HG03521 (cell line): ENCODE measurements at regions not wholly inside any gene's neighbourhood (a gene's known extent, or its start where the extent isn't known, plus 50 kb on each side); places are given as distances from the start of the nearest gene placed in this dataset.
"Not testable (repeated sequence)": the region's sequence is repeated elsewhere in the genome, so short reads cannot be mapped to it uniquely, and the experiment has no call there.

Source experiments
- ATAC-seq: cut with Tn5 transposase; IDR thresholded peaks from one replicate; pipeline ENCODE4 v1.9.1; 2021; ENCODE audit warnings: mild to moderate bottlenecking, moderate library complexity; ENCODE audit not compliant: unreplicated experiment

DNA sequence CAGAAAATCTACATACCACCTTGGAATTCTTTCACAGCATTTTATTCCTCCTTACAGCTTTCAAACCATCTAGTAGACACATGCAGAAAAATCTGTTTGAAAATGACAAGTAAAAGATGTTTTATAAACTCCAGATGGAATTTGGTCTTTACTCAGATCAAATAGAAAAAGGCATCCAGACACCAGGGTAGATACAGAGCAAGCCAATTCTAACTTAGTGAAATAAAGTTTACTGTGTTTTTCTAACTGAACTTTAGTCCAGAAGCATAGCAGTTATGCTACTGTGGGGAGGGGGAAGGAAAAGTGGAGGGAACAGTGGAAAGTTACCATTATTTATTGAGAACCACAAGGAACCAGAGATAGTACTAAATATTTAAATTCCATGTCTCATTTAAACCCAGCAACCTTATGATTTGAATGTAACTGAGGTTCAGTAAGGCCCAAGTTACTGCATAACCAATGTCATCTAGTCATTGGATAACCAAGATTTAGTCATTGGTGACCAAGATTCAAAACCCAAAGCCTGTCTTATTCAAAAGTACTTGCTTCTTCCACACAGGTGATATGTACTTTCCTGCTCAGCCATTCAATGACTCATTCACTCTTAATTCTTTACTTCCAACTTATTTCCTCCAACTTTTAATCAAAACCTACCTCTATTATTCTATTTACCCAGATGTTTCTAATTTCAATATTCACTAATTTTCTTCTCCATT lies 57.7 kb downstream of the RAD51AP2 start:
- no peak for ATAC-seq

DNA sequence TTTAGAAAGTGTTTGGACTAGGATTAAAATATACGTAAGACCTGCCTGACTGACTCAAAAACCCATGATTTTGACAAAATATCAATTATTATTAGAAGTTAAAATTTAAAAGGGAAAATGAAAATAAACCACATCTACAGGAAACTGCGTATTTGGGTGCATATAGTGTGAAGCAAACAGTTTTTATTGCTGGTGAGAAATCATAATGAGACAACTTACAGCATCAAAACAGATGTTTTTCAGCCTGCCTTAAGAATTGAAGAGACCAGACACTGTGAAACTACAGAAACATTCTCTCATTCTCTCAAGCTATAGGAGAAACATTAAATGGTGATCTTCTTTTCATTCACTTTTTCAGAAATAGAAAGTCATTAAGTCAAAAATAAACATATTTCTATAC lies 62.9 kb downstream of the RAD51AP2 start:
- no peak for ATAC-seq

DNA sequence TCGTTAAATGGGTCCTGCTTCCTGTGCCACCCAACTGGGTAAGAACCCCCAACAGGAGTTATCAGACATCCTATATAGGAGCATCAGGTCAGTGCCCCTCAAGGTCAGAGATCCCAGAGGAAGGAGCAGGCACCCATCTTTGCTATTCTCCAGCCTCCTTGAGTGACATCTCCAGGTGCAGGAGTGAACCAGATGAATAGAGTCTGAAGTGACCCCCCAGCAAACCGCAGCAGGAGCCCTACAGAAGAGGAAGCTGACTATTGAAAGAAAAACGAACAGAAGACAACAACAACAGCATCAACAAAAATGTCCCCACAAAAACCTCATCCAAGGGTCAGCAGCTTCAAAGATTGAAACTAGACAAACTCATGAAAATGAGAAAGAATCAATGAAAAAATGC lies 72.0 kb downstream of the RAD51AP2 start:
- not testable (repeated sequence) for ATAC-seq

DNA sequence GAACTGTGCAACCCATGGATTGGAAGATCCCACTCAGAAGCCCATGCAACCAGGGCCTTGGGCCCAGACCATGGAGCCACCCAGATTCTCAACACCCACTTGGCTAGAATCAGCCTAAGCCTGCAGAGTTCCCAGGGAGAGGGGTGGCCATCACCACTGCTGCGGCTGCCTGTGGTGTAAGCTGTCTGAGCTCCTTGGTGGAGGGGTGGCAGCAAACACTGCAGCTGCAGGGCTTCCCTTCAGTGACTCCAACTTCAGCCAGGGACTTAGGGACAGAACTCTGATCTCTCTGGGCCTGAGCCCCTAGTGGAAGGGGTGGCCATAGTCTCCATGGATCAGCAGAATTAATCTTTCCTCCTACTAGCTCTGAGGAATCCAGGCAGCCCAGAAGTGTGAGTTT lies 72.5 kb downstream of the RAD51AP2 start:
- no peak for ATAC-seq

DNA sequence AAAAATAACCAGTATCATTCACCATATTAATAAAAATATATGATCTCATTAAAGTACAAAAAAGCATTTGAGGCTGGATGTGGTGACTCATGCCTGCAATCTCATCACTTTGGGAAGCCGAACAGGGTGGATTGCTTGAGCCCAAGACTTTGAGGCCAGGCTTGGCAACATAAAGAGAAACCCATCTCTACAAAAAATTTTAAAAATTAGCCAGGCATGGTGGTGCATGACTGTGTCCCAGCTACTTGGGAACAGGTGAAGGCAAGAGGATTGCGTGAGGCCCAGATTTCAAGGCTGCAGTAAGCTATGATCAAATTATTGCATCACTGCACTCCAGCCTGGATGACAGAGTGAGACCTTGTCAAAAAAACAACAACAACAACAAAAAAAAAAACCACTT lies 75.9 kb downstream of the RAD51AP2 start:
- no peak for ATAC-seq

DNA sequence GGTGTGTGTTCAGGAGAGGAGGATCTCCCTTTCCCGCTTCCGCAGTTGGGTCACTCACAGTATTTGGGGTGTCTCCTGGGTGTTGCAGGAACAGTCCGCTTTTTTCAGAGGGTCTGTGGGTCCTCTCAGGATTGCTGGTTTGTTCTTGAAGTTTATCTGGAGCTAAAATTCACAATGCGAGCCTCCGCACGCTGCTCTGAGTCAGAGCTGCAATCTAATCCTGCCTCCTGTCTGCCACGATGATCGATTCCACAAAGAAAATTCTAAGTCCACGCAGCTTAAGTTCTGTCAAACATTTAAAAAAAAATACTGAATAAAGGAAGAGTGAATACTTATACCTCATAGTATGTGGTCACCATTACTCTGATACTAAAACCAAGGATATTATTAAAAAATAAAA lies 76.5 kb downstream of the RAD51AP2 start:
- no peak for ATAC-seq

DNA sequence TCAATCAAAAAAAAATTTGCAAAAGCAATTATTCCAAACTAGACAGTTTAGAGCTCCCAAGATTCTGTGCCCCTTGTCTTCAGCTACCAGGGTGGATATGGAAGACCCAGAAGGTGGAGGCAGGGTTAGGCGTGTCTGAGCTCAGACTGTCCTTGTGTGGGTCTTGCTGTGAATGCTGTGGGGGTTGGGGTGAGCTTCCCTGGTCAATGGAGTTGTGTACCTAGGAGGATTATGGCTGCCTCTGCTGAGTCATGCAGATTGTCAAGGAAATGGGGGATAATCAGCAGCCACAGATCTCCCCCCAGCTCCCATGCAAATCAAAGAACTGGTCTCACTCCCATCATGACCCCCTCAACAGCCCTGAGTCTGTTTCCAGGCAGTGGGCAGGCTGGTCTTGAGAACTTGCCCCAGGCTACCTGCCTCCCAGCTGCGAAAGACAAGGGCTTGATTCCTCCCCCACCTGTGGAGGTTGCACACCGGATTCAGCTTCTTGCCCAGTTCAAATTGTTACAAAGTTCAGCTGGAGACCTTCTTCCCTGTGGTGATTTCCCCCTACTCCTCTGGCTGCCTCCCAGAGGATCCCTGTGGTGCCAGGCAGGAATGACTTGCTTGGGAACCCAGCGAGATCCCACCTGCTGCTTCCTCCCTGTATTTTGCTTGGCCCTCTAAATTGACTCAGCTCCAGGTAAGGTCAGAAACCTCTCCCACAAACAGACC lies 77.0 kb downstream of the RAD51AP2 start:
- no peak for ATAC-seq

DNA sequence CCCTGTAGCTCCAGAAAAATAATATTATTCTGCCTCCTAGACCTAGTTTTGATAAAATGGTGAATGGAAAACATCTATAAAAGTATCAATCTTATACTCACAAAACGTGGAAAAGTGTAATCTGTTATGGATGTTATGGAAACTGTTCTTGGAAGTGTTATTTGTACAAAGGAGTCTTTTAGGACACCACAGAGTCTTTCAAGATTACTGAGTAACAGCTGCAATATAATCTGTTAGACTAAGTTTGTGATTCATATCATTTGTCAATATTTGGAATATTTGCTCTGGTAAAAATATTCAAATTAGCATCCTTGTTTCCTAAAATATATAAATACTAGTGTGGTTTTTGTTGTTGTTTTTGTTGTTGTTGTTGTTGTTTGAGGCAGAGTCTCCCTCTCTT lies 87.9 kb downstream of the RAD51AP2 start:
- no peak for ATAC-seq

DNA sequence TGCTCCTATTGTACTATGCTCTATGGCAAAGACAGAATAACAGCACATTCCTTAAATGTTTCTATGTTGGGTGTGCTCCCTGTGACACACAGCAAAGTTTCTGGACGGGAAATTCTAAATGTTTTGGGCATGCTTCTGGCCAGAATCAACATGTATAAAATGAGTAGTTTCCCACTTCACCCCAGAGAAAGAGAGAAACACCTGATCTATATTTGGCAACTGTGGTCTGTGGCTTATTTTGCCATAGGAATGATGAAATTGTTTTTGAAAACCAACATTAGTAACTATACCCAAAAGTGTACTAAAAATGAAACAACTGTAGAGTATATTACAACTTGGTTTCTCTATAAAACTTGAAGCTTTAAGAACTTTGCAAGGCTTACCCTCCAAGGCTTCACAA lies 89.1 kb downstream of the RAD51AP2 start:
- no peak for ATAC-seq

DNA sequence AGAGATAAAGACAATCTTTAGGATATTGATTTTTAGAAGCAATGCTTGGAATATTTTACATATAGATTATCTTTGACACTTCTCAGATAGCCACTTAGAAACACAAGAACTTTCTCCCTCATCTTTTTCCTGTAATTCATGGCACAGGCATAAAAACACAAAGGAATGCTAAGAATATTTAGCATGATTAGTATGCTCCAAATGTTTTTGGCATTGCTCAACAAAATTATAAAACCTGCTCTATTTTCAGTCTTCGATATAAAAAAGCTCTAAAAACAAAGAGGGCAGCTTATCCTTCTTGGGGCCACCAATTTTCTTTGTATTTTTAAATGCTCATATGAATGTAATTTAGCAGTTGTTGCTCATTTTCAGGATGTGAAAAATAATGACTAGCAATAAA lies 90.8 kb downstream of the RAD51AP2 start:
- no peak for ATAC-seq

DNA sequence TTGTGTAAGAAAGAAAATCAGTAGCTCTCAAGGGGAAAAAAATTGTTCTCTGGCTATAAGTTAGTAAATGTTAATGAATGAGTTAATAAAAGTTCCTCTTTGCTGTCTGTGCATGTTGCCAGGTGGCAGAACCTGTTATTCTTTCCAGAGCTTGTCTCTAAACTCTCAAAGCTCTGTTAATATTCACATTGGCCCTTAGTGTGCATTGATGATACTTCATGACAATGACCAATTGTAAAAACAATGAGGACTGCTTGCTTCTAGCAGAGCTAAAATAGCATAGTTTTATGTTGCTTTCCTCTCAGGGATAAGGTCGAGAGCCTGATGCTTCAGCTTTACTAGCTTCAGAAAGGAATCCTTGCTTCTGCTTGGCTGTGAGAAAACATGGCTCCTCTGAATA lies 91.5 kb downstream of the RAD51AP2 start:
- ATAC-seq: no peak

DNA sequence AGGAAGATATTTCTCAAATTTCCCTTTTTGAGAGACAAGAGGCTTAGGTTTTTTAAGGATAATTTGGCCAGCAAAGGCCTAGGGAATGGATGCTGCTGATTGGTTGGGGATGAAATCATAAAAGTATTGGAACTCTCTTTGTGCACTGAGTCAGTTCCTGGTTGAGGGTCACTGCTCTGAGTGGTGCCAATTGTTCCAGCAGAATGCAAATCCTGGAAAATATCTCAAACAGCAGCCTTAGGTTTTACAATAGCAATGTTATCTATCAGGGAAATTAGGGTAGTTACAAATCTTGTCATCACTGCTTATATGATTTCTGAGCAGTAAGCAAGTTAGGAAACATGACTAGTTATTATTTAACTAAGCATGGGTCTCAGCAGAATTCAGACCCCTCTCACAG lies 96.2 kb downstream of the RAD51AP2 start:
- ATAC-seq: no peak

DNA sequence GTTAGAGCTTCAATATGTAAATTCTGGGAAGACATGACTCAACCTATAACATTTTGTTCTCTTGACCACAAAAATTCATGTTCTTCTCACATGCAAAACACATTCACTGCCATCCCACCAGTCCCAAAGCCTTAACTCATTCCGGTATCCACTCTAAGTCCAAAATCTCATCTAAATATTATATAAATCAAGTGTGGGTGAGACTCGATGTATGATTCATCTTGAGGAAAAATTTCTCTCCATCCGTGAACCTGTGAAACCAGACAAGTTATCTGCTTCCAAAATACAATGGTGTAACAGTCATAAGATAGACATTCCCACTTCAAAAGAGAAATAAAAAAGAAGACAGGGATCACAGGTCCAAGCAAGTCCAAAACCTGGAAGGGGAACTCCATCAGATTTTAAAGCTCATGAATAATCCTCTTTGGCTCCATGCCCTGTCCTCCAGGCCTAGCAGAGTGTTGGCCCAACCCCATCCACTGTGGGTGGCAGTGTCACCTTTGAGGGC lies 101.3 kb downstream of the RAD51AP2 start:
- ATAC-seq: no peak

DNA sequence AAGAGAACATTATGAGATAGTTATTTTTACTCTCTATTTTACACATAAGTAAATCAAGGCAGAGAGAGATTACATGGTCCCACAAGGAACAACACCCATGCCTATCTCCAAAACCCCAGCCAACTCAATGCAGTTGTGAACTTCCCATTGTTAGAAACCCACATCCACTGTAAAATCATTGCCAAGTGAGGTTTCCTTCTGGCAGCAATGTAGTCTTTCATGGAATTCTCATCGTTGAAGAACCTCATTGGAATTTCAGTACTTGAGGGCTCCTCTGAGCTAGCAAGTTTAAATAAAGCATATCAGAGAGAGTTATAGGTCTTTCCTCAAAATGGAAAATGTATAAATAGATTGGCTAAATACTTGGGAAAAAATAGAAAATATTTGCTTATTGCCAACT lies 105.2 kb downstream of the RAD51AP2 start:
- no peak for ATAC-seq

DNA sequence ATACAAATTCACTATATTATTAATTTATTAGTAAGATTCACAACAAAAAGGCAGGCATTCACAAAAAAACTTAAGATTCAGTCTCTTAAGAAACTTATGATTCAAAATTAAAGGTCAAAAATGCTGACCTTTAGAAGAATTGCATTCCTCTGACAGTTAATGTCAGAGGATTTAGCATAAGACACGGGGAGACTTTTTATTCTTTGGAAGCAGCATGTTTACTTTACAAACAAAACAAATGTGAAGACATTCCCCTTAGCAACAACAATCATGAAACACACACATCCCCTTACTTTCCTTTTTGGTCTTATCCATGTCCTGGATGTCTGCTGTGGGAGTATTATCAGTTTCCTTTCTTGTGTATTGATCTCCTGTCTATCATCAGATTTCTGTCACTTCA lies 117.1 kb downstream of the RAD51AP2 start:
- no peak for ATAC-seq

DNA sequence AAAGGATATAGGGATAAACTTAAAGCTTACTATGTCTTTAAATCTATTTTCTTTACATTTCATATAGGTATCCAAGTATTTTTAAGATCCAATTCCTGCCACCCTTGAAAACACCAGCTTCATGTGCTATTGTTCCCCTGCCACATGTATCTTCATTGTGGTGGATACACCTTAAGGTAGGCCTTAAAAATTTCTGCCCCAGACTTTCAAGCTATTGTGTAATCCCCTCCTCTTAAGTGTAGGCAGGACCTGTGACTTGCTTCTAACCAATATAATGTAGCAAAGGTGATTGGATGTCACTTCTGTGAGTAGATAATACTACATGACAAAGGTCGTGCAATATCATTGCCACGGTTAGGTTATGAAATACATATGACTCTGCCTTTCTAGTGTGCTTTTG lies 119.5 kb downstream of the RAD51AP2 start:
- ATAC-seq: no peak

DNA sequence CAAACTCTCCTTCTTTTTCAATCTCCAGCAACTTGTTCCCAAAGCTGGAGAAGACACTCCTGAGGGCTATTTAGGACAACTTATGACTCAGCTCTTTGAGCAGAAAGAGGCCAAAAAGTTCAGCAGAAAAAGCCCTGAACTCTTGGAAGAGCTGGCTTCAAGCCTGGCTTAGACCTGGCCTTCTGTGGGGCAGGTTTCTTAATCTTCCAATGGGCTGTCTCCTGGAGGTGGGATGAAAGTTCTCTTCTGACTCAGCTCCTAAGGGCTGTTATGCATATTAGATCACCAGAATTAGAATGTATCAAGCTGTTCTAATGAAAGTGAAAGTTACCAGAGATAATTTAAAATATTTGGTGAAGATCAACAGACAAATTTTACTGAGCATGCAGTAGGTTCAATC lies 129.4 kb downstream of the RAD51AP2 start:
- ATAC-seq: no peak

DNA sequence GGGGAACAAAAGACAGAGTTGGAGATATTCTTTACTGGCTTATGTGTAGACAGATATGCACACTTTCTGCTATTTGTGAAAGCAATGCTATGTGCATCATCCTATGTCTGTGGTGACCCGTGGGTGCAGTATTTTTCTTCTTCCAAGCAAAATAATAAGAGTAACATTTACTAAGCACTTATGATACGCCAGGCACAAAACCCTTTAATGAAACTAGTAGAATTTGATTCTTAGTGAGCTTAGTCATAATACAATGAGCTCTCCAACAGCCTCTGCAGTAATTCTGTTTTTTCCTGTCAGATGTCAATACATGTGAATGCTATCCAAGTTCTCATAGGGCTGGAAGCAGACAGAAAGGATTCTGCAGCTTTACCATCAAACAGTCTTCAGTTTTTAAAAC lies 130.6 kb downstream of the RAD51AP2 start:
- no peak for ATAC-seq

DNA sequence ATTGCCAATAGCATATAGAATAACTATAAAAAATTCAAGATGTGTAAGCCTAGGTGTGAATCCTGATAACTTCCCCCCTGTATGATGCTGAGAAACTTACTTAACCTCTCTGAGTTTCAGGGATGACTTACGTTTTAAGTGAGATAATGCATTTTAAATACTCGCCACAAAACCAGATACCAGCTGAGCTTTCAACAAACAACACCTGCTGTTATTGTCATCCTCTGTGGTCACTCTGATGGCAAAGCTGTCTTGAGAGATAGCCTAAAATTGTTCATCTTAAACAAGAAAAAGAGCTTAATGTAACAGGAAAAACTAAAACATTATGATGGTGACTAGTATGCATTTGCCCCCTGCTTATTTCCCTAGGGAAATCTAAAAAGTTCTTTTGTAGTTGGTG lies 131.5 kb downstream of the RAD51AP2 start:
- no peak for ATAC-seq

DNA sequence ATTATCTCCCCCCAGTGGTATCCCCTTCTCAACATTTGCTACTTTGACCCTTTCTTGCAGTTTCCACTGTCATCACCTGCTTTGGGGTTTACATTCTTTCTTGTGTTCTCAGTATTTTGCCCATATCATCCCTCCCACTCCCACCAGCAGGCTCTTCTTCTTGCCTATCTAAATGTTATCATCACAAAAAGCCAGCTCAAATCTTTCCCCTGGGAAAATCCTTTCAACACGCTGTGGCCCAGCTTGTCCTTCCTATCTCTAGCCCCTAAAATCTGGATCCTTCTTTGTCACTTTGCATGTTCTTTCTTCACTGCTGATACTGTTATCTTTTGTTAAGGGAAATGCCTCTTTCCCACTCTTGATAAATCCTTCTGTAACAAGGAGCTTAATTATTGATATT lies 138.2 kb downstream of the RAD51AP2 start:
- ATAC-seq: no peak

DNA sequence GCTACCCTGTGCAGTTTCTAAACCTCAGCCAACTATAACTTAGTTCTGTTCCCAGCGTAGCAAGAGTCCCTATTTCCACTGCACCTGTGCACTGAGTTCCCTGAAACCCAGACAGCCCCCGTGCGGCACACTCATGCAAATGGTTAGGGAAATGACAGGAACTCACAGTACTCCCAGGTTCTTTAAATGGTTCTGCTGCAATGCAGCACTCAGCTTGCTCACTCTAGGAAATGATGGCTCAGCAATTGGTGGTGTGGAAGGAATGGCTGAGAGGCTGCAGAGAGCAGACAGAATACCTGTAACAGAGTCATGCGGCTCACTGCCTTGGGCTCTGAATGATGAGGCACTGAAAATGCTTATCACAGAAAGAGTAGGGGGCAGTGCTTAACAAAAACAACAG lies 143.0 kb downstream of the RAD51AP2 start:
- ATAC-seq: no peak

DNA sequence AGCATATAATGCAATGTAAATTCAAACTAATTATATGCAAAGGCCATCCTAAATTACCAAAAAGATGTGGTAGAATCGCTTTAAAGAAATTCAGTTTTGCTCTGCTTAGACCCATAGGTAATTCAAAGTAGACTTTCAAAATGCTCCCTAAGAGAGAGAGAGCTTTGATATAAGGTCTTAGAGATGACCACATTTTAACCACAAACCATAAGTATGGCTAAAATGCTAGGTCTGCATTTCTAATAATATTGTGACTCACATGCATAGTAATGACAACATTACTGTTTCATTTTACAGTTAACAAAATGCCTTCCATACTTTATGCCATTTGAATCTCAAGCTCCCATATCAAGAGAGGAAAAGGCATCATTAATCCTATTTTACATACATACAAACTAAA lies 144.5 kb downstream of the RAD51AP2 start:
- ATAC-seq: no peak

DNA sequence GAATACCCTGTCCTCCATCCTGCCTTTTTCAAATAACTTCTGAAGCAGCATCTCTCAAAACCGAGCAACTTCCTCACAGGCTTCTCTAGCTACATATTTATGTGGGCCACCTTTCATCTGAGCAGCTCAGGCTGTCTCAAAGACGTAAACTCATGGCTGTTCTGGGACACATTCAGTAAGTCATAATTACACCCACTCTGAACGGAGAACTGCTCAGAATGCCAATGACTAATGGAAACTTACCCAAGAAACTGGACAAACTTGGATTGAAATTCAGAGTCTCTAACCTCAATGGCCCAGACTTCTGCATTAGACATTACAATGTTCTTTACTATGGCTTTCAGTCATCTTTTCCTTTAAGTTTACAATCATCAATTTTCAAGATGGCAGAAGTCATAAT lies 145.2 kb downstream of the RAD51AP2 start:
- ATAC-seq: no peak
